IPS DF 6.9 (cell line): ENCODE measurements at regions not wholly inside any gene's neighbourhood (a gene's known extent, or its start where the extent isn't known, plus 50 kb on each side); places are given as distances from the start of the nearest gene placed in this dataset.

Experiments used
- DNase-seq: peaks from one replicate; pipeline ENCODE4 v3.0.0-alpha.2; 2013; ENCODE audit warnings: low read depth, low spot score
- H3K27ac ChIP-seq: one replicate; pipeline ENCODE4 v1.5.1; 2013; ENCODE audit warnings: low read length, control low read depth
- H3K27me3 ChIP-seq: 2 replicates; pipeline ENCODE4 v1.6.1; 2013; ENCODE audit warnings: mild to moderate bottlenecking, low read length; ENCODE audit not compliant: control insufficient read depth, insufficient read depth
- H3K36me3 ChIP-seq: 2 replicates; pipeline ENCODE4 v1.6.1; 2013; ENCODE audit warnings: low read length; ENCODE audit not compliant: control insufficient read depth, insufficient read depth
- H3K4me1 ChIP-seq: 2 replicates; pipeline ENCODE4 v1.6.1; 2013; ENCODE audit warnings: low read length; ENCODE audit not compliant: control insufficient read depth, insufficient read depth
- H3K4me3 ChIP-seq: 2 replicates; pipeline ENCODE4 v1.5.1; 2013; ENCODE audit warnings: mild to moderate bottlenecking, low read length
- H3K9me3 ChIP-seq: 2 replicates; pipeline ENCODE4 v1.6.1; 2013; ENCODE audit warnings: low read length, inconsistent platforms; ENCODE audit not compliant: control insufficient read depth, insufficient read depth
- WGBS: extraction: QIAGEN DNeasy Blood & Tissue Kit; methylation state at CpG from one replicate; pipeline ENCODE4 v1.1.7; 2013; ENCODE audit warnings: mixed read lengths, missing lambda C conversion rate; ENCODE audit not compliant: insufficient read length, insufficient coverage; 5-methylcytosine and 5-hydroxymethylcytosine counted together

DNA sequence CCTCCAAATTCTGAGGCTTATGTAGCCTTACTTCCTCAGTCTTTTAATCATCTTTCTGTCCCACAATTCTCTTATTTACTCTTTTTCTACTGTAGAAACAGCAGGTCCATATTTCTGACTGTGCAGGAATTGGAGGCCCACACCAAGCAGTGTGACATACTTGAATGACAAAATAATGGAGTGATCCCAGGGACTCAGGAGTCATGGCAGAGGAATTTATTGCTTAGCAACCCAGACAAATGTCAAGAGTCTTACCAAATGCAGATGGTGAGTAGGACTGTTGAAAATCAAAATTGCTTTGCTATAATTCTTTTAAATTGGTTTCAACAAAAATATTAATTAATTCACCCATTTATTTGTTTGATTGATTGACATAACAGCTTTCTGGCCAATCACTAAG, 59.9 kb downstream of the HTR1B start:
- no peak for DNase-seq
- Histone ChIP-seq H3K36me3 (no peaks in the 10 kb centered on the region), H3K9me3 (no peaks in the 10 kb centered on the region), H3K27me3 (no peaks in the 10 kb centered on the region), H3K4me1 (peaks cover 1% of the 10 kb centered on the region; the same call in 1 of the 2 replicates), H3K4me3 (no peak overlapping the region), H3K27ac (no peak overlapping the region)

DNA sequence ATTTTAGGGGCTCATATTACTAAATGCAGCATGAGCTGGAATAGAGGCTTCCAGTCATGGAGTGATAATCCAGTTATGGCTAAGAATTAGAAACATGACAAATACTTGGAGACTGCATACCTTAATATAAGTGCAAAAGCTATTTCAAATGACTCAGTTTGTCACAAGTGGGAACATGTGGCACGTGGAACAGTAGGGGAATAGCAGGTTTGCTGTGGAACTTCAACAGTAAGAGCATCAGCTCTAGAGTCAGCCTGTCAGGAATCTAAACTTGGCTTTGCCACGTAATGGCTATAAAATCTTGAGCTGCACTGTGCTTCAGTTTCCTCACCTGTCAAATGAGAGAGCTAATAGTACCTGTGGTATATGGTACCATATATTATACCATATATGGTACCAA, 62.1 kb downstream of the HTR1B start:
- no peaks in the 10 kb centered on the region for H3K36me3 ChIP-seq
- no peaks in the 10 kb centered on the region for H3K9me3 ChIP-seq
- peaks cover 1% of the 10 kb centered on the region; the same call in 1 of the 2 replicates for H3K4me1 ChIP-seq
- DNase-seq: no peak
- H3K4me3 ChIP-seq: no peak overlapping the region
- H3K27me3 ChIP-seq: no peaks in the 10 kb centered on the region
- no peak overlapping the region for H3K27ac ChIP-seq
- WGBS: no CpG with 5 or more reads among the region's 2 CpGs

DNA sequence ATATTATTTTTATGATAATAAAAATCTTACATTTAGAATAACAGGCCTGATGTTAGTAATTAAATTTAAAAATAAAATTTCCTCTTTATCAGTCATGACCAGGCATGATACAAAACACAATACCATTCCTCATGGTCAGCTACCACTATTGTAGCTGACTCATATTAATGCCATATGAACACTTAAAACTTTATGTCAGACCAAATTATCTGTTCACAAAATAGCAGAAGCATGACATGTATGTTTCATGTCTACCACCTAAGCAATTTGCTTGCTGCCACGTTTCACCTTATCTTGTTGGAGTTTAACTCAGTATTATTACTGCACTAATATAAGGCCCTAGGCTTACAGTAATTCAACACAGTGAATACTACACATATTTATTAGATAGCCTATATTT, 65.7 kb downstream of the HTR1B start:
- H3K9me3 ChIP-seq: no peaks in the 10 kb centered on the region
- WGBS: no CpG with 5 or more reads among the region's 1 CpG

DNA sequence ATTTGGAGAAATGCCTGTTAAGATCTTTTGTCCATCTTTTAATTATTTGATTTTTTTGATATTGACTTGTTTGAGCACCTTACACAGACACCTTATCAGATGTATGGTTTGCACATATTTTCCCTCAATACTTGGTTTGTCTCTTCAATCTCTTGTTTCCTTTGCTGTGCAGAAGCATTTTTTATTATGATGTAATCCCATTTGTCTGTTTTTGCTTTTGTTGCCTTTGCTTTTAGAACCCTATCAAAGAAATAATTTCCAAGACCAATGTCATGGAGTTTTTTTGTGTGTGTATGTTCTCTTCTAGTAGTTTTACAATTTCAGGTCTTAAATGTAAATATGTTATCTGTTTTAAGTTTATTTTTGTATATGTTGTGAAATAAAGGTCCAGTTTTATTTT, 73.9 kb downstream of the HTR1B start:
- Histone ChIP-seq H3K27me3 (no peaks in the 10 kb centered on the region), H3K9me3 (no peaks in the 10 kb centered on the region), H3K4me1 (no peaks in the 10 kb centered on the region), H3K36me3 (no peaks in the 10 kb centered on the region), H3K4me3 (no peak overlapping the region), H3K27ac (no peak overlapping the region)
- DNase-seq: no peak

More for the DNA sequence above, 65.7 kb downstream of the HTR1B start:
- Histone ChIP-seq H3K36me3 (no peaks in the 10 kb centered on the region), H3K4me1 (peaks cover 1% of the 10 kb centered on the region; the same call in 1 of the 2 replicates), H3K27ac (no peak overlapping the region), H3K27me3 (no peaks in the 10 kb centered on the region), H3K4me3 (no peak overlapping the region)
- DNase-seq: no peak

DNA sequence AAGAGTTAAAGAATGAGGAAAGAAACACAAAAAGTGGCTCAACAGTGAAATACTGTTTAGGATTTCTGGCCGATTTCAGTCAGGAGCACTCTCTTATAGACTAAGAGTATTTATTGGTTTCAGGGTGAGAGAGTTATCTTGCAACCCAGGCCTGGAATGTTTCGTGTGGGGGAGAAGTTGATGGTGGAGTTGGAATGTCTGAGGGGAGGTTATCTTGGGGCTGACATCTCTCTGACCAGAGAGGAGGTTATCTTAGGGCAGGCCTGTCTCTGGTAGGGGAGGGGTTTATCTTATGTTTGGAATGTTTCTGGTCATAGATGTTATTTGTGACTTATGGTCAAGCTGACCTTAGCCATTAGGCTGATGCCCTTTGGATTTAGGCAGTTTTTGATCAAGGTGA, 80.3 kb downstream of the HTR1B start:
- Histone ChIP-seq H3K27ac (no peak overlapping the region), H3K9me3 (no peaks in the 10 kb centered on the region), H3K4me3 (no peak overlapping the region), H3K36me3 (no peaks in the 10 kb centered on the region), H3K4me1 (no peaks in the 10 kb centered on the region), H3K27me3 (no peaks in the 10 kb centered on the region)
- no CpG with 5 or more reads among the region's 2 CpGs for WGBS
- no peak for DNase-seq

DNA sequence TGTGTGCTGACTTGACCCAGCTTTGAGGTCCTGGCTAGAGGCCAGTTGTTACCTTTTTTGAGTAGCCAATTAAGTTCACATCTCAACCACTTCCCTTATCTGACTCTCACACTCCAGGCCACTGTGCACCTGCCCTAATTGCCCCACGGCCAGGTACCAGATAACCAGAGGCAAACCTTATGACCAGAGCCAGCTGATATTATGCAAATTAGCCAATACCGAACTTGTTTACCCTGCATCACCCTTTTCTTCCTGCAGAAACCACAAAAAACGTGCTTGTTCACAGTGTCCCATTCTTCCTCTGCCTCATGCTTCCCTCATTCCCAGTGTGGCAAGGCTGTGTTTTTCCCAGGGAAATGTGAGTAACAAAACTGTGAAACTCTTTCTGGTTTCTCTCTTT, 89.3 kb downstream of the HTR1B start:
- DNase-seq: no peak

DNA sequence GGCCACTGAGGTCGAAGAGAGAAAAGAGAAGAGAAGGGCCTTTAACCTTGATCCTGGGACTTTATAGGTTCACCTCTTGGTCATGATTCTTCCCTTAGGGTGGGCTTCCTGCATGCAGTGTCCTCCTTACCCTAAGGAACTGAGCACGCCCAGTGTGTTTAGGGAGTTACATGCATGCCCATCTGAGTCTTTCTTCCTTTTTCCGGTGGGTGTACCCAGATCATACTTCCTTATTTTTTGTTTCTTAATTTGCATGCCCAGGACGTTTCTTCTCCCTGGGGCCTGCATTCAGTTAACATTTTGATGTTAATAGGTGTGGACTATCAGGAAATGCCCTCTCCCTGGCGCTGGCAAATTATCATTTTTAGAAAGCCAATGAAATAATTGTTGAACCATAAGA, 91.5 kb downstream of the HTR1B start:
- no CpG with 5 or more reads among the region's 5 CpGs for WGBS
- no peak overlapping the region for H3K27ac ChIP-seq
- H3K9me3 ChIP-seq: no peaks in the 10 kb centered on the region
- DNase-seq: no peak
- no peaks in the 10 kb centered on the region for H3K4me1 ChIP-seq
- no peaks in the 10 kb centered on the region for H3K27me3 ChIP-seq
- H3K4me3 ChIP-seq: no peak overlapping the region
- H3K36me3 ChIP-seq: no peaks in the 10 kb centered on the region

More for the DNA sequence above, 89.3 kb downstream of the HTR1B start:
- no peak overlapping the region for H3K27ac ChIP-seq
- H3K36me3 ChIP-seq: no peaks in the 10 kb centered on the region
- no peaks in the 10 kb centered on the region for H3K27me3 ChIP-seq
- no CpG with 5 or more reads among the region's 3 CpGs for WGBS
- H3K4me1 ChIP-seq: no peaks in the 10 kb centered on the region
- no peak overlapping the region for H3K4me3 ChIP-seq
- no peaks in the 10 kb centered on the region for H3K9me3 ChIP-seq

DNA sequence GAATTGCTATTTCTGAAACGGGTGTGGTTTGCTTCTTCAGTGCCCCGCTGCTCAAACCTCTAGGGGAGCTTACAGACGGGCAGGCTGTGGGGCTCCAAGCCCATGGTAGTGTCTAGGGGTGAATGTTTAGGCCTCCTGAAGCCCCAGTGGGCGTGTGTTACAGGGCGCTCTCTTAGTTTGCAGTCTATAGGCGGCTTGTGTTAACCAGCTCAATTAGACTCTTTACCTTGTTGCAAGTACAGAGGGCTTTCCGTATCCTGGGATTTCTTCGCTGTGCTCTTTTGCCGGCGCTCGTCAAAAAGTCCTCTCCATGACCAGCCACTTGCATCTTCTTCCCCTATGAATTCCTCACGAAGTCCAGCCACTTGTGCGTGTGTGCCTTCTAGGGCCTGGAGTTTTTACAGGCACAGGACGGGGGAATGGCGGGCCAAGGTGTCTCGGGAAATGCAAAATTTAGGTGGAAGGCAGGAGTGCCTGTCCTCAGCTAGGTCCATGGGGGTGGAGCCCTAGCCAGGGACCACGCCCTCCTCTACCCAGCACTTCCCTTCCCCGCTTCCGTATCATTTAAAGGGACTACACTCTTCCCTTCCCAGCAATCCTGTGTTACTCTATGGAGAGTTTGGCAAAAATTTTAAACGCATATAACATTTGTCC, 94.5 kb downstream of the HTR1B start:
- no peaks in the 10 kb centered on the region for H3K9me3 ChIP-seq
- H3K27ac ChIP-seq: no peak overlapping the region
- peak overlapping the region; percentile 86 for H3K4me3 ChIP-seq
- H3K27me3 ChIP-seq: no peaks in the 10 kb centered on the region
- no peak for DNase-seq
- H3K4me1 ChIP-seq: no peaks in the 10 kb centered on the region
- H3K36me3 ChIP-seq: no peaks in the 10 kb centered on the region
- WGBS: no CpG with 5 or more reads among the region's 20 CpGs

DNA sequence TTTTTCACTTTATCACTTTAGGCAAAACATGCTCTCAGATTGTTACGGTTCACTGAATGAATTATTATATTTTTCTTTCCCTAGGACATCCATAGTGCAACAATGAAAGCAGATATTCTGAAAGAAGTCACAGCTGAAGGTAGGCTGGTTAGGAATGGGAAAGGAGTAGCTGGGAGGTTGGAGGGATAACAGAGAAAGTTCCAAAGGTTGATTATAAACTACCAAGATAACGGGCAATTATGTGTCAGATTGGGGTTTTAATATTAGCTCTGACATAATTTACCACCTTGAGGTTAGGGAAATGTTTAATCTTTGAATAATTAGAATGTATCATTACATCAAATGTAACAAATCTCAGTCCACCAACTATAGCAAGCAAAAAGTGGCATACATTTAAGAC, 96.5 kb downstream of the HTR1B start:
- no peak for DNase-seq
- Histone ChIP-seq H3K27ac (no peak overlapping the region), H3K27me3 (no peaks in the 10 kb centered on the region), H3K36me3 (no peaks in the 10 kb centered on the region), H3K4me1 (no peaks in the 10 kb centered on the region), H3K4me3 (no peak overlapping the region), H3K9me3 (no peaks in the 10 kb centered on the region)
- WGBS: no CpG with 5 or more reads among the region's 2 CpGs

DNA sequence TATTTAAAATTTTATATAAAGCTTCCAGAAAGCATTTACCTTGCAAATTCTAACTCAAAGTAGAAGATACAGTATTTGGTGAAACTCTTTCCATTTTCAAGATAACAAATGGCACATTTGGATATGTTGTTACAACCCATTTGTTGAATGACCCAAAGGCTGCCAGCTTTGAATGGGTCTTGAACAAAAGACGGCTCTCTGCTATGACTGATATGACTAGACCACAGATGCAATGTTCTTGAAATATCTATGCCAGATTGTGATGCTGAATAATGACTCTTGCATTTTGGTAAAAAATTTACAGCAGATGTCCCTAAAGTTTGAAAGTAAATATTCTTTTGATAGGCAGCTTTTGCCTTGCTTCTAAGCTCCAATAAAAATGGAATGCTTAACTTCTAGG, 99.6 kb downstream of the HTR1B start:
- no peak overlapping the region for H3K4me3 ChIP-seq
- H3K27ac ChIP-seq: no peak overlapping the region
- DNase-seq: no peak
- no CpG with 5 or more reads among the region's 1 CpG for WGBS
- no peaks in the 10 kb centered on the region for H3K36me3 ChIP-seq
- H3K27me3 ChIP-seq: no peaks in the 10 kb centered on the region
- no peaks in the 10 kb centered on the region for H3K9me3 ChIP-seq
- no peaks in the 10 kb centered on the region for H3K4me1 ChIP-seq

DNA sequence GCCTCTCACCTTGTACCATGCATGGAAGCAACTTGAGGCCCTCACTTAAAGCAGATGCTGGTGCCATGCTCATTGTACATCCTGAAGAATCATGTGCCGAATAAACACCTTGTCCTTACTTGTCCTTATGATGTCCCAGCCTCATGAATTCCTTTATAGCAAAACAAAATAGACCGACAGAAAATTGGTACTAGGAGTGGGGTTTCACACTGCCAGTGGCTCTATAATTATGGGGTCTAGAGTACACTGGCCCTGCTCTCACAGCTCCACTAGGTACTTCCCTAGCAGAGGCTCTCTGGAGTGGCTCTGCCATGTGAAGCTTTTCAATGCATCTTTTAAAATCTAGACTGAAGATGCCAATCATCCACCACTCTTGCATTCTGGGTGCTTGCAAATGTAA, 101.2 kb downstream of the HTR1B start:
- H3K36me3 ChIP-seq: no peaks in the 10 kb centered on the region
- DNase-seq: no peak
- H3K9me3 ChIP-seq: no peaks in the 10 kb centered on the region
- no CpG with 5 or more reads among the region's 2 CpGs for WGBS
- H3K27me3 ChIP-seq: no peaks in the 10 kb centered on the region
- H3K27ac ChIP-seq: no peak overlapping the region
- H3K4me3 ChIP-seq: no peak overlapping the region
- no peaks in the 10 kb centered on the region for H3K4me1 ChIP-seq
